HL-60 (cell line): ENCODE measurements at regions not wholly inside any gene's neighbourhood (a gene's known extent, or its start where the extent isn't known, plus 50 kb on each side); places are given as distances from the start of the nearest gene placed in this dataset.

ENCODE experiments used
- DNase-seq, 2 experiments: peaks; one replicate each; pipeline ENCODE4 v3.0.0-alpha.2; 2010 to 2020; ENCODE audit warnings: low read depth in 1 of 2, low spot score in 1 of 2
- H3K27ac ChIP-seq: fragments of 250-450 bp; sonication (Bioruptor Pico); replicated peaks from 2 replicates; pipeline ENCODE4 v1.5.1; 2020; ENCODE audit warnings: mild to moderate bottlenecking, moderate library complexity
- H3K27me3 ChIP-seq: fragments of 250-450 bp; sonication (Bioruptor Pico); 2 replicates; pipeline ENCODE4 v1.5.1; 2021; ENCODE audit warnings: mild to moderate bottlenecking, moderate library complexity; ENCODE audit not compliant: insufficient read depth, poor library complexity, severe bottlenecking
- H3K4me3 ChIP-seq: replicated peaks from 2 replicates; pipeline ENCODE4 v1.5.1; 2011; ENCODE audit warnings: mild to moderate bottlenecking, control low read depth, low read length; ENCODE audit not compliant: insufficient read depth
- GABPA ChIP-seq: IDR thresholded peaks from 2 replicates; pipeline ENCODE4 v1.6.1; 2012; ENCODE audit warnings: low read depth
- POLR2AphosphoS5 ChIP-seq: IDR thresholded peaks from 2 replicates; pipeline ENCODE4 v1.6.1; 2012; ENCODE audit warnings: low read depth
- REST ChIP-seq: IDR thresholded peaks from 2 replicates; pipeline ENCODE4 v1.6.1; 2012; ENCODE audit warnings: low read depth; ENCODE audit not compliant: insufficient replicate concordance
- SPI1 ChIP-seq: IDR thresholded peaks from 2 replicates; pipeline ENCODE4 v1.6.1; 2012; ENCODE audit warnings: low read depth, mild to moderate bottlenecking, borderline replicate concordance
- TF ChIP-seq, protein P1 (sequence below): IDR thresholded peaks from one replicate; pipeline ENCODE4 v1.5.1; 2011; ENCODE audit warnings: low read length, control low read depth, inconsistent platforms; ENCODE audit not compliant: insufficient read depth

DNA sequence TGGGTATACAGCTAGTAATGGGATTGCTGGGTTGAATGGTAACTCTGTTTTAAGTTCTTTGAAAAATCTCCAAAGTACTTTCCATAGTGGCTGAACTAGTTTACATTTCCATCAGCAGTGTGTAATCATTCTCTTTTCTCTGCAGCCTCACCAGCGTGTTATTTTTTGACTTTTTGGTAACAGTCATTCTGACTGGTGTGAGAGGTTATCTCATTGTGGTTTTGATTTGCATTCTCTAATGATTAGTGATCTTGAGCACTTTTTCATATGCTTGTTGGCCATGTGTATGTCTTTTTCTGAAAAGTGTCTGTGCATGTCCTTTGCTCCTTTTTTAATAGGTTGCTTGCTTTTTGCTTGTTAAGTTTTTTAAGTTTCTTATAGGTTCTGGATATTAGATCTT lies 194.2 kb upstream of the PHACTR1 start:
- Histone ChIP-seq H3K27me3 (peaks cover 4% of the 10 kb centered on the region), H3K27ac (no peak overlapping the region), H3K4me3 (no peak overlapping the region)
- TF ChIP-seq, protein P1, sequence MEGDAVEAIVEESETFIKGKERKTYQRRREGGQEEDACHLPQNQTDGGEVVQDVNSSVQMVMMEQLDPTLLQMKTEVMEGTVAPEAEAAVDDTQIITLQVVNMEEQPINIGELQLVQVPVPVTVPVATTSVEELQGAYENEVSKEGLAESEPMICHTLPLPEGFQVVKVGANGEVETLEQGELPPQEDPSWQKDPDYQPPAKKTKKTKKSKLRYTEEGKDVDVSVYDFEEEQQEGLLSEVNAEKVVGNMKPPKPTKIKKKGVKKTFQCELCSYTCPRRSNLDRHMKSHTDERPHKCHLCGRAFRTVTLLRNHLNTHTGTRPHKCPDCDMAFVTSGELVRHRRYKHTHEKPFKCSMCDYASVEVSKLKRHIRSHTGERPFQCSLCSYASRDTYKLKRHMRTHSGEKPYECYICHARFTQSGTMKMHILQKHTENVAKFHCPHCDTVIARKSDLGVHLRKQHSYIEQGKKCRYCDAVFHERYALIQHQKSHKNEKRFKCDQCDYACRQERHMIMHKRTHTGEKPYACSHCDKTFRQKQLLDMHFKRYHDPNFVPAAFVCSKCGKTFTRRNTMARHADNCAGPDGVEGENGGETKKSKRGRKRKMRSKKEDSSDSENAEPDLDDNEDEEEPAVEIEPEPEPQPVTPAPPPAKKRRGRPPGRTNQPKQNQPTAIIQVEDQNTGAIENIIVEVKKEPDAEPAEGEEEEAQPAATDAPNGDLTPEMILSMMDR, result no peak
- TF ChIP-seq POLR2AphosphoS5, result no peak
- no peak for TF ChIP-seq GABPA
- no peak for DNase-seq

GRCh38 chr6:12523726-12524125 lies 192.8 kb upstream of the PHACTR1 start:
- Histone ChIP-seq H3K27me3 (peaks cover 9% of the 10 kb centered on the region), H3K27ac (no peak overlapping the region), H3K4me3 (no peak overlapping the region)
- TF ChIP-seq, protein P1, result no peak
- TF ChIP-seq POLR2AphosphoS5 (no peak), SPI1 (no peak), REST (no peak), GABPA (no peak)
- no peak for DNase-seq

GRCh38 chr6:12525276-12525675 lies 191.3 kb upstream of the PHACTR1 start:
- DNase-seq, result no peak
- Histone ChIP-seq H3K4me3 (no peak overlapping the region), H3K27ac (no peak overlapping the region), H3K27me3 (peaks cover 9% of the 10 kb centered on the region)
- no peak for TF ChIP-seq REST
- TF ChIP-seq GABPA, result no peak
- TF ChIP-seq POLR2AphosphoS5, result no peak
- TF ChIP-seq, protein P1, result no peak
- TF ChIP-seq SPI1, result no peak

- no peak for DNase-seq
- Histone ChIP-seq H3K4me3 (no peak overlapping the region), H3K27me3 (peaks cover 9% of the 10 kb centered on the region), H3K27ac (no peak overlapping the region)
- TF ChIP-seq REST, result no peak
- TF ChIP-seq, protein P1, result no peak
- no peak for TF ChIP-seq SPI1
- TF ChIP-seq GABPA, result no peak
- no peak for TF ChIP-seq POLR2AphosphoS5
Observed at GRCh38 chr6:12527339-12527738, 189.2 kb upstream of the PHACTR1 start.
